ENCODE measurements at regions not wholly inside any gene's neighbourhood (a gene's known extent, or its start where the extent isn't known, plus 50 kb on each side); places are given as distances from the start of the nearest gene placed in this dataset.

DNA sequence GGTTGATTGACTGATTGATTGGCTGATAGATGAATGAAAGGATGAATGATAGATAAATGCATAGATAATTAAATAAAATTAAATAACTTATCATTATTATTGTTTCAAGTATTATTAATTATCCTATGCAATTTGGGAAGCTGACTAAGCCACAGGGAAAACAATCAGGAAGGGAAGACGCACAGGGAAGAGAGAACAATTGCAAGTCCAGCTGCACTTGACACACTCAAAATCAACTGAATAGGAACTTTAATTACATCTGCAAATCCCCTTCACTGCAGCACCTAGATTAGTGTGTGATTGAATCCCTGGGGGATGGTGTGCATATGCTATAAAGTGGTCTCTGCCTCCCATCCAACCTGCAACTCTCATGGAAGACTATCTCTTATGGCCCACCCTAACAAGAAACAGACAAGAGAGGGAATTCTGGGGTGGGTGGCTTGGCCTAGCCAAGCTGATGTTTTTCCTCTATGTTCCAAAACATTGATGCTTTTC, 161.1 kb upstream of the FGGY start:
- TF ChIP-seq, protein P1, sequence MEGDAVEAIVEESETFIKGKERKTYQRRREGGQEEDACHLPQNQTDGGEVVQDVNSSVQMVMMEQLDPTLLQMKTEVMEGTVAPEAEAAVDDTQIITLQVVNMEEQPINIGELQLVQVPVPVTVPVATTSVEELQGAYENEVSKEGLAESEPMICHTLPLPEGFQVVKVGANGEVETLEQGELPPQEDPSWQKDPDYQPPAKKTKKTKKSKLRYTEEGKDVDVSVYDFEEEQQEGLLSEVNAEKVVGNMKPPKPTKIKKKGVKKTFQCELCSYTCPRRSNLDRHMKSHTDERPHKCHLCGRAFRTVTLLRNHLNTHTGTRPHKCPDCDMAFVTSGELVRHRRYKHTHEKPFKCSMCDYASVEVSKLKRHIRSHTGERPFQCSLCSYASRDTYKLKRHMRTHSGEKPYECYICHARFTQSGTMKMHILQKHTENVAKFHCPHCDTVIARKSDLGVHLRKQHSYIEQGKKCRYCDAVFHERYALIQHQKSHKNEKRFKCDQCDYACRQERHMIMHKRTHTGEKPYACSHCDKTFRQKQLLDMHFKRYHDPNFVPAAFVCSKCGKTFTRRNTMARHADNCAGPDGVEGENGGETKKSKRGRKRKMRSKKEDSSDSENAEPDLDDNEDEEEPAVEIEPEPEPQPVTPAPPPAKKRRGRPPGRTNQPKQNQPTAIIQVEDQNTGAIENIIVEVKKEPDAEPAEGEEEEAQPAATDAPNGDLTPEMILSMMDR (IDR thresholded peaks at IDR 0.05; ENCODE audit: insufficient read depth, low read depth, low read length), result no peak
- TF ChIP-seq EZH2 (IDR thresholded peaks at IDR 0.05; ENCODE audit: insufficient read depth, low read length), result no peak

Measured in astrocyte (in vitro differentiated cells and primary cell).